HG02885 (cell line): ENCODE measurements at regions not wholly inside any gene's neighbourhood (a gene's known extent, or its start where the extent isn't known, plus 50 kb on each side); places are given as distances from the start of the nearest gene placed in this dataset.

ENCODE experiments used
- ATAC-seq: cut with Tn5 transposase; IDR thresholded peaks from one replicate; pipeline ENCODE4 v1.9.1; 2021; ENCODE audit warnings: mild to moderate bottlenecking; ENCODE audit not compliant: unreplicated experiment, poor library complexity

GRCh38 chr5:165495829-165496380 lies 1990.5 kb downstream of the MAT2B start:
- ATAC-seq = no peak

DNA sequence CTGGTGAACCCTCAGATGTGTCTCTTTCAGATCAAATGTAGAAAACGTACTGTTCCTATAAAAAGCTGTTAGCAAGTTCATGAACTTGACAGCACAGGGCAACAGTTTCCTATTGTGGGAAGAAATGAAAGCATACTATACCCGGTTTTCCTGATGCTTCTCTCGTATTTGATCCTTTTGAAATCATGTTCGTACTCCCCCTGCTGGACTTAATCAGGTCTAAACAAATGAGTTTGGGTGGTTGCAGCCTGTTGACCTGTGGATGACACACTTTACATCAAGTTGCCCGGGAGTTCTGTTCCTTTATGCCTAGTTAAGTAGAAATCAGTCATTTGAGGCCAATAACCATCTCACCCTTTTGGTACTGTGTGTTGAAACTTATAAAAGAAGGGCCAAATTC lies 1992.3 kb downstream of the MAT2B start:
- no peak for ATAC-seq

GRCh38 chr5:165502893-165503691 lies 1997.7 kb downstream of the MAT2B start:
- ATAC-seq = no peak

DNA sequence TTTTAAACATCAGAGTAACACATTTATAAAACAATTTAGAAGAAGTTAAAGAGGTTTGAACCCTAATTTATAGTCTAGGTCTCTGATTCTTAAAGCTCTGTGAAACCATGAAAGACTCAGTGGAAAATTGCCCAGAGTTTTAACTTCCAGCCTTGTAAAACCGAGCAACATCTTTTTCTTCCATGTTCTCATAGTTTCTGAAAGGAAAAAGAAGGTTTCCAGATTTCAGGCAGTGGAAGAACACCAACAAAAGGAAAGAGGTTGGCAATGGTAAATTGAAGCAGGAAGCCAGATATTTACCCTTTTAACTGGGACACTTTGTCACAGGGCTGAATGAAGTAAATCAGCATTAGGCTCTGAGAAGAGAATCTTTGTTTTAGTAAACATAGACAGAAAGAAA lies 1999.3 kb downstream of the MAT2B start:
- ATAC-seq = no peak

GRCh38 chr5:165508286-165508685 lies 2002.9 kb downstream of the MAT2B start:
- no peak for ATAC-seq

GRCh38 chr5:165508861-165509260 lies 2003.4 kb downstream of the MAT2B start:
- no peak for ATAC-seq

GRCh38 chr5:165521816-165522610 lies 2016.6 kb downstream of the MAT2B start:
- ATAC-seq = no peak

DNA sequence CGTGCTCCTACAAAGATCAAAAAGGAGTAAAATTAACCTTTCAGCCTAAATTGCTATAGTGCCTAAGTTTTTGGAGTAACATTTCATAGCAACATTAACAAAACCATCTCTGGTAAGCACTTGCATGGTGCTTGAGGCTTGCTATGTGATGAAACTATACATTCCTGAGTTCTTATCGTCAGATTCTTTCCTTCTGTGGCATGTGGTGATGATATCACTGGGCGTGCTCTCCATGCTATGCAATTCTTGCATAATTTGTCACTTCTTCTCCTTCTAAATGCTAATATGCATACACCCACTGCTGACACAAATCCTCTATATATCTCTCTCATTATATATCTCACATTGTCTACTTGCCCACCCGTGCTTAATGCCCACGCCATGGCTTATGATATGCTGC lies 2019.9 kb downstream of the MAT2B start:
- no peak for ATAC-seq

GRCh38 chr5:165526357-165526756 lies 2020.9 kb downstream of the MAT2B start:
- no peak for ATAC-seq

DNA sequence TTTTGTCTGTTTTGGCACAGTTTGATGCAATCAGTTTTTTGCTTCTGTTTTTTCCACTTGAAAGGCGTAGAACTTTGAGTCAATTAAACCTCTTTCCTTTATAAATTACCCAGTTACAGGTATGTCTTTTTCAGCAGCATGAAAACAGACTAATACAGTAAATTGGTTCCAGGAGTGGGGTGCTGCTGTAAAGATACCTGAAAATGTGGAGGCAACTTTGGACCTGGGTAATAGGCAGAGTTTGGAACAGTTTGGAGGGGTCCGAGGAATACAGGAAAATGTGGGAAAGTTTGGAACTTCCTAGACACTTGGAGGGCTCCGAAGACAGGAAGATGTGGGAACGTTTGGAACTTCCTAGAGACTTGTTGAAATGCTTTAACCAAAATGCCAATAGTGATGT lies 2022.2 kb downstream of the MAT2B start:
- no peak for ATAC-seq

- no peak for ATAC-seq
Measured at GRCh38 chr5:165538065-165538464, 2032.6 kb downstream of the MAT2B start.

DNA sequence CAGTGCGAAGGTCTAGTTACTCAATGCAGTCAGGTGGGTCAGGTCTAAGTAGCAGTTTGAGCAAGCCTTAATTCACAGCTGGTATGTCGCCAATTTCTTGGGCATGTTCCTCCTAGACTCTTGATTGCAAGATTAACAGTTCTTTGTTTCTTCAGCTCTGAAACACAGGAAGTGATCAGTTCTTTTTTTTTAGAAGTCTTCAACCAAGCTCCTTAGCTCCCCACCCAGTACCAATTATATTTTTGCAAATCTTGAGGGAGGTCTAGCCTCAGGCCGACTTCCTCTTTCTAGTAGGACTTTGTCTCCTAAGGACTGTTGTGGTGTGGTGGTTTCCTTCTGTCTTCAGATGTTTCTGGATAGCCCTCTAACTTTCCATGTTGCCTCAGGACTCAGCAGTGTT lies 2054.2 kb downstream of the MAT2B start:
- ATAC-seq = peak; percentile 62

DNA sequence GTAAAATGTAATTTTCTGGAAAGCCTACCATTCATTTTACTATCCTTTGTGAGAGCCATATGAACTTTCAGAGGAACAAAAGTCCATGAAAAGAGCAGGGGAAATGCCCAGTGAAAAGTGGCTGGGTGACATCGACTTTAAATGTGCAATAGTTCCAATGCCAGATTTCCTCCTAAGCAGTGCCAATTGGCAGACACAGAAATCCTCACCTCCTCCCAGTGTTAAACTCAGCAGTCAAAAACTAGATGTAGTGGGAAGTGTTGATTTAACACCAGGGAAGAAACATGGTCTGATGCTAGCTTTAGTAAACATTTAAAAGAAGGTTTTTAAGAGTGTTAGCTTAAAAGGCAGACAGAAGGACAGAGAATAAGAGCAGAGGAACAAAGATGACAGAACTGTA lies 2055.2 kb downstream of the MAT2B start:
- no peak for ATAC-seq

DNA sequence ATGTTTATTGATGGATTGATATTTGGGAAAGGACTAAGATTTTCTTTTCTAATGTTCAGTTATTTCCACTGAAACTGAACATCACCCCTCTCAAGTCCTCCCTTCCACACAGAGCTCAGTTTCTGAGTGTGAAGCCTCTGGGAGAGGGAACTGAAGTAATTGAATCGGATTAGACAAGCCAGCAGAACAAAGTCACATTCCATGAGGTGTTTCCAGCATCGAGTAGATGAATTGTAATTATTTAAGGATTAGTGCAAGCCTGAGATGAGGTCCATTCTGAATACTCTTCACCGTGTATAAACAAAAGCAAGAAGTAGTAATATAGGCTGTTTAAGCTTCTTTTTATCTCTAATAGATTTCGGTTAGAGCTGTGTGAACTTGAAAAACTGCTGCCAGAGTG lies 2060.5 kb downstream of the MAT2B start:
- ATAC-seq = no peak

- no peak for ATAC-seq
Measured at GRCh38 chr5:165569551-165569950, 2064.1 kb downstream of the MAT2B start.

- ATAC-seq = no peak
Measured at GRCh38 chr5:165573445-165573844, 2068.0 kb downstream of the MAT2B start.

GRCh38 chr5:165574100-165574499 lies 2068.7 kb downstream of the MAT2B start:
- no peak for ATAC-seq

DNA sequence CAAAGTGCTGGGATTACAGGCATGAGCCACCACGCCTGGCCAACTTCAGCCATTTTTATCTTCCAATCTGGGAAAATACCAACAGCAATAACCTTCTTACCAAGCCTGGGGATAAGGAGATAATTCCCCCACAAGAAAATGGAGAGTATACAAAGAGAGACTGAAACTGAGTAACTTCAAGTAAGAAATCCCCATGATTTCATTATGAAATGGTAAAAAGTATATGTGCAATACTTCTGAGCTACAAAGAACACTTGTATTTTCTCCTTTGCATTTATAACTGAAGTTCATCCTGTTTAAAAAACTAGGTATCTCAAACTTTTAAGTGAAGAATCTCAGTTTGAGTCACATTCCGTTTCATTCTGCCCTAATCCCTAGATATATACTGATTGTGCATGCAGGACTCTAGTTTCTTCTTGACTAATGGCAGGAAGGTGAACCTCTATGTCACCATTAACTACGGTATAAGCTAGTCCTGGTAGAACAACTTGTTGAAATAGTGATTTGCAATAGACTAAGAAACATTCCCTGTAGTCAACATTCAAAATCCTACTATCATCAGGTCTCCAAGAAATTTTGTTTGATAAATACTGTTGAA lies 2071.4 kb downstream of the MAT2B start:
- peak; percentile 61 for ATAC-seq

DNA sequence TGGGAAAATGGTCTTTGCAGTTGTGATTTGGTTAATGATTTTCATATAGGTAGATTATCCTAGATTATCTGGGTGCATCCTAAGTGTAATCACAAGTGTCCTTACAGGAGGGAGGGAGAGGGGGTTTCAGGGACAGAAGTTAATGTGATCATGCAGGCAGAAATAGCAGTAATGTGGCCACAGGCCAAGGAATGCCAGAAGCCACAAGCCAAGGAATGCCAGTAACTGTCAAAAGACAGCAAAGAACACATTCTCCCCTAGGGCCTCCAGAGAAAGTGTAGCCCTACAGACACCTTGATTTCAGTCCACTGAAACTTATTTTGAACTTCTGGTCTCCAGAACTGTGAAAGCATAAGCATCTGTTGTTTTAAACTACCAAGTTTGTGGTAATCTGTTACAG lies 2074.5 kb downstream of the MAT2B start:
- no peak for ATAC-seq

DNA sequence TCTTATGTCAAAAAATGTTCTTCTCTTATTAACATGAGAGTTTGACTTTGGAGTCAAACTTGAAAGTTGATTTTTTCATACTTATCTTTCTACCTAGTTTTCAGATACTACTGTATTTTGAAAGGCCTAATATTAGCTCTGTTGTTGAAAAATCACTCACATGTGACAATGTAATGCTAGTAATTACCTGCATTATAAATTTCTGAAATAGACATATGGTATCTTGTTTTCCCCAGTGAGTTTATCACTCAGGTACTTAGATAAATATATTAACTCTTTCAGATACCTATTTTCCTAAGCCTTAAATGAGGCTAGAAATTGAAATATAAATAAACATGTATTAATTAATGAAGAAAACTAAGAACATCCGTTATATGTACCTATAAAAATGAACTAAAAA lies 2089.3 kb downstream of the MAT2B start:
- no peak for ATAC-seq

- no peak for ATAC-seq
Measured at GRCh38 chr5:165602529-165602928, 2097.1 kb downstream of the MAT2B start.
